HUES6 (cell line): ENCODE measurements at regions not wholly inside any gene's neighbourhood (a gene's known extent, or its start where the extent isn't known, plus 50 kb on each side); places are given as distances from the start of the nearest gene placed in this dataset.
"Not testable (repeated sequence)": the region's sequence is repeated elsewhere in the genome, so short reads cannot be mapped to it uniquely, and the experiment has no call there.

Source experiments
- H3K27ac ChIP-seq: 2 replicates; pipeline ENCODE4 v1.7.0; 2013; ENCODE audit warnings: low read depth, mild to moderate bottlenecking, low read length, inconsistent platforms
- H3K27me3 ChIP-seq: 2 replicates; pipeline ENCODE4 v1.6.1; 2013; ENCODE audit warnings: low read length; ENCODE audit not compliant: control insufficient read depth, insufficient read depth
- H3K36me3 ChIP-seq: 2 replicates; pipeline ENCODE4 v1.6.1; 2013; ENCODE audit warnings: low read length; ENCODE audit not compliant: control insufficient read depth, insufficient read depth
- H3K4me1 ChIP-seq: 2 replicates; pipeline ENCODE4 v1.6.1; 2013; ENCODE audit warnings: low read length; ENCODE audit not compliant: control insufficient read depth, insufficient read depth
- H3K4me3 ChIP-seq: 2 replicates; pipeline ENCODE4 v1.5.1; 2013; ENCODE audit warnings: low read depth, low read length
- H3K9ac ChIP-seq: one replicate; pipeline ENCODE4 v1.6.1; 2013; ENCODE audit warnings: mild to moderate bottlenecking, low read length
- H3K9me3 ChIP-seq: 2 replicates; pipeline ENCODE4 v1.6.1; 2013; ENCODE audit warnings: low read depth, low read length; ENCODE audit not compliant: control insufficient read depth, insufficient read depth

DNA sequence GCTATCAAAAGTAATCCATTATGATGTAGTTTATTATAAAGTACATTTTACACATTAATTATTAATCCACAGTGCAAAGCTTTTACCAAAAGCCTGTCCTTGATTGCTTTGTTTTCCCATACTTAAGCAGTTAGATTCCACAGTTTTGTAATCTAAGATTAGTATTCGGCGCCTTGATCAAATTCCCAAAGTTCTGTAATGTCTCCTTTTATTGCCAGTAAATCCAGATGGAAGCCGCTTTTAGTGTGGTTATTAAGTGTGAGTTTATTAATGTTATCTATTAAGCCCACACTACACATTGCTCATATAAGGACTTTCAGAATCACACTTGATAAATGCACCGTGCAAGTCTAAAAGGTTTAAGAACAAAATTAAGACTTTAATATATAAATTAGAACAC lies 199.2 kb upstream of the PKN2 start:
- H3K9me3 ChIP-seq = no peaks in the 10 kb centered on the region
- no peak overlapping the region for H3K9ac ChIP-seq
- H3K36me3 ChIP-seq = no peaks in the 10 kb centered on the region
- H3K4me1 ChIP-seq = no peaks in the 10 kb centered on the region
- no peak overlapping the region for H3K27ac ChIP-seq
- no peaks in the 10 kb centered on the region for H3K27me3 ChIP-seq
- H3K4me3 ChIP-seq = no peak overlapping the region

DNA sequence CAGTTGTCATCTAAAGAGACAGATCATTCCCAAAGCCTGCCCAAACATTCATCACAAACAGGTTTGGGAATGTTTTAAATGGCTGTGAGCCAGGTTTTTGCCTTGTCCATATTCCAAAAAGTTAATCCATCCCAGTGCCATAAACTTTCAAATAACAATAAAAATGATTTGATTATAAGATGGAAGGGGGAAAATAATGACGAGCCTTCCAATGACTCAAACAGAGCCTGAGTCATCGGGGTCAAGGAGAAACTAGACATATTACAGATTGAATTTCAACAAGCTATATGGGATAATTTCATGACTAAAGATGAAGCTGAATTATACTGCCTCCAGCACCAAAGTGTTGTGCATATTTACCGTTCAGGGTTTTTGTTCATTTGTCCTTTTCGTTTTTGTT lies 195.8 kb upstream of the PKN2 start:
- Histone ChIP-seq H3K27ac (no peak overlapping the region), H3K9me3 (no peaks in the 10 kb centered on the region), H3K9ac (no peak overlapping the region), H3K4me1 (no peaks in the 10 kb centered on the region), H3K27me3 (no peaks in the 10 kb centered on the region), H3K4me3 (no peak overlapping the region), H3K36me3 (no peaks in the 10 kb centered on the region)

DNA sequence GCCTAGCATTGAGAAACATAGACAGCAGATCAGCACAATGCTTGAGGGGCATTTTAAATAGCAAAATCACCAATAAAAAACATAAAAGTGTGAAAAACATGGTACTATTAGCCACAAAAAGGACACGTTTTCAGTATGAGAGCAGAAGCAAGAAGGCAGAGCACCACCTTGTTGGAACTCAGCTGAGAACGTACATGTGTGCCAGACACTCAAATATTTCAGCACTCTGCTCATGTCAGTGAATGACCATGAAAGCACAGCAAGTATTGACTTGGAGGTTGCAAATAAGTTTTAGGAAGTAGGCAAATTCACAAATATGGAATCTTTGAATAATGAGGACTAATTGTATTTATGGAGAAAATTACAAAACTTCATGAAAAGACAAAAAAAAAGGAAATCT lies 193.4 kb upstream of the PKN2 start:
- no peaks in the 10 kb centered on the region for H3K4me1 ChIP-seq
- no peaks in the 10 kb centered on the region for H3K9me3 ChIP-seq
- no peak overlapping the region for H3K4me3 ChIP-seq
- no peaks in the 10 kb centered on the region for H3K27me3 ChIP-seq
- no peak overlapping the region for H3K27ac ChIP-seq
- H3K36me3 ChIP-seq = no peaks in the 10 kb centered on the region
- H3K9ac ChIP-seq = no peak overlapping the region

DNA sequence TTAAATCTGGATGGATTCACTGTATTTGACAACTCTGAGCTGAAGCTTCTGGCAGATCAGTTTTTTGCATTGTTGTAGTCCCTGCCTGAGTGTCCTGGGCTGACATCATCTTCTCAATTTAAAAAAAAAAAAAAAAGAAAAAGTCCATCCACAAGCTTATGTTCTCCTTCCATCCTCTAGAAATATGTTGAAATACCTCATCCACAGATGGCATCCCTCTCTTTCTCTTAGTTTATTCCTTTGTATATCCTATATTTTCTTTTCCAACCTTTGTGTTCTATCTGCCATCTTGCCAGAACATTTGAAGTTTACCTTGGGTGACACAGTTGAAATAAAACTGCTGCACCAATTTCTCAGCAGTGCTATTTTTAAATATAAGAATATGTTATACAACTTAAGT lies 184.4 kb upstream of the PKN2 start:
- Histone ChIP-seq H3K27ac (no peak overlapping the region), H3K4me3 (no peak overlapping the region), H3K36me3 (no peaks in the 10 kb centered on the region), H3K9me3 (no peaks in the 10 kb centered on the region), H3K4me1 (no peaks in the 10 kb centered on the region), H3K27me3 (no peaks in the 10 kb centered on the region), H3K9ac (no peak overlapping the region)

DNA sequence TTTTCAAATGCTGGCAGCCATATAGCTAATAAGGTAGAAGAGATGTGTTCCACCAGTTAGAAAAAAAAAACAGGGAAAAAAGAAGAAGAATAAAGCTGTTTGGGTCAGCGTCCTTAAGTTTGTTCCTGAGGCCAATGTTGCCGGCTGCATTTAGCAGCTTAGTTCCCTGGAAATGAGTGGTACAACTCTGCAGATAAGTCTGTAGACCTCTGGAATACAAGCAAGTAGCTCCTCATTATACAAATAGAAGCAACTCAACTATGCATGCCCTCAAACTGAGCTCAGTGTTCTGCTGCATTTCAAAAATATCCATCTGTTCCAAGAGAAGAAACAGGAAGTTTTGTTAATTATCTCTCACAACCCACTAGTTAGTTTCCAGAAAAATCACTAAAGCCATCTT lies 181.2 kb upstream of the PKN2 start:
- Histone ChIP-seq H3K36me3 (no peaks in the 10 kb centered on the region), H3K9me3 (no peaks in the 10 kb centered on the region), H3K27me3 (no peaks in the 10 kb centered on the region), H3K27ac (no peak overlapping the region), H3K9ac (no peak overlapping the region), H3K4me3 (no peak overlapping the region), H3K4me1 (no peaks in the 10 kb centered on the region)

DNA sequence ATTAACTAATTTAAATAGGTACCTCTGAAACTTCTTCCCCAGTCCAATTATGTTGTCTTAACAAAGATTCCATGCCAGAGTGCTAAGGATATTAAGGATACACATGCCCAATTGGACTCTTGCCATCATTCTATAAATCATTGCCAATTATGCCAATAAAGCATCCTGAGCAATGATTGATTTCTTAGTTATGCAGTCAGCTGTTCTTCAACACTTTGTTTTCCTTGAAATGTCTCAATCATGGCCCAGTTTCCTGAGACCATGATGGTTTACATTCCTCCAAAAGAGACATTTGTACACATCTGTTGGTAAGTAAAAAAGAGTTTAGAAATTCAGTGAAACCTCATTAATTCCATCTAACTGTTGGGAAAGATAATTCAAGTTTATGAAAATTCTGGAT lies 180.4 kb upstream of the PKN2 start:
- no peak overlapping the region for H3K27ac ChIP-seq
- H3K27me3 ChIP-seq = no peaks in the 10 kb centered on the region
- no peak overlapping the region for H3K4me3 ChIP-seq
- no peaks in the 10 kb centered on the region for H3K36me3 ChIP-seq
- no peaks in the 10 kb centered on the region for H3K4me1 ChIP-seq
- no peak overlapping the region for H3K9ac ChIP-seq
- no peaks in the 10 kb centered on the region for H3K9me3 ChIP-seq

DNA sequence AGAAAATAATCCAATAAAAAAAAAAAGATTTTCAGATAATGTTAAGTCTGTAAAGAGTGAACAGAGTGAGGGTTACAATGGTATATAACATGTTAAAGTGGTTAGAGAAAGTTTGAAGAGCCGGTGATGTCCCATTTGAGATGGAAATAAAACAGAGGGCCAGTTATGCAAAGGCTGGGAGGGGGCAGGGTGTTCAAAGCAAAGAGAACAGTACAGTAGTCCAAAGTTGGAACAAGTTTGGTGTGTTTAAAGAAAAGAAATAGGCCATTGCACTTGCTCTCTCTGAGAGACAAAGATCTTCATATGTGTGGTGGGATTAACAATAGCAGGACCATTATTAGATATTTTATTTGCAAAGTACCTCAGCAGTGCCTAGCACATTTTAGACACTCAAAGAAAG lies 179.5 kb upstream of the PKN2 start:
- Histone ChIP-seq H3K9ac (no peak overlapping the region), H3K9me3 (no peaks in the 10 kb centered on the region), H3K4me1 (no peaks in the 10 kb centered on the region), H3K36me3 (no peaks in the 10 kb centered on the region), H3K27me3 (no peaks in the 10 kb centered on the region), H3K27ac (no peak overlapping the region), H3K4me3 (no peak overlapping the region)

DNA sequence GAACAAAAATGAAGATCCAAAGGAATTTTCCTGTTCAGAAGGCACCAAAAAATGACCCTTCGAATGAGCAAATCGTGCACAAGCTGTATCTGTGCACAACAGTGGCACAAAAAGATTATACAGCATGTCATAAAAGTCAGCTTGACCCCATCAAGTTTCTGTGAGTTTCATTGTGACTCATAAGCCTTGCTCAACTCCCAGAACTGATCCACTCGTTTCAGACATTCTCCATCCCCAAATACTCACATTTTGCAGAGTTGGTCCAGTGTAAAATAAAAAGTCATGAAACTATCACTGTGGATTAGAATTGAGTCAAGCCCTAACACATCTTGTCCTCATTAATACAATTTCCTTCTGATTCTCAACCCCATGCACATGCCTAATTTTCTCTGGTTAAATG lies 174.7 kb upstream of the PKN2 start:
- H3K27me3 ChIP-seq = no peaks in the 10 kb centered on the region
- no peak overlapping the region for H3K27ac ChIP-seq
- H3K4me1 ChIP-seq = no peaks in the 10 kb centered on the region
- no peak overlapping the region for H3K9ac ChIP-seq
- H3K9me3 ChIP-seq = no peaks in the 10 kb centered on the region
- H3K4me3 ChIP-seq = no peak overlapping the region
- no peaks in the 10 kb centered on the region for H3K36me3 ChIP-seq

DNA sequence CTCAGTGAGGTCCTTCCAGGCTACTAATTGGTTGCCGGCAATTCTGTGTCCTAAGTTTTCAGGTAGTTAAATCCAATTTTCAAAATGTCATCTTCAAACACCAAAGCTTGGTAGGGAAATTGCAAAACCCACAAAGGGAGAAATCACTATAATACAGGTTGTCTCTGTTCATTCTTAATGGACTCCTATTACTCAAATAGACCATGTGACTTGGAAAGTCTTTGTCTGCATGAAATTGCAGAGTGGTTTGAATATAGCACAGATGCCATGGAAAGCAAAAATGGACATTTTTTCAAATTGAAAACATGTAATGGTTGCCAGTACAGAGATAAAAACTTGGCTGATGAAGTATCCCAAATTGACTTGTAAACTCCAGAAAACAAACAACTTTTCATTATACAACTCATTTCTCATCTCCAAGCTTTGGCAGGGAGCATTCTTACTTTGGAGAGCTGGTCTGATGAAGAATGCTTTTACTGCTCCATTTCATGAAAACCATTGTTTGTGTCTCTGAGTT lies 169.5 kb upstream of the PKN2 start:
- H3K4me1 ChIP-seq = no peaks in the 10 kb centered on the region
- H3K36me3 ChIP-seq = no peaks in the 10 kb centered on the region
- H3K27me3 ChIP-seq = no peaks in the 10 kb centered on the region
- H3K9me3 ChIP-seq = no peaks in the 10 kb centered on the region
- H3K9ac ChIP-seq = no peak overlapping the region
- no peak overlapping the region for H3K4me3 ChIP-seq
- no peak overlapping the region for H3K27ac ChIP-seq

DNA sequence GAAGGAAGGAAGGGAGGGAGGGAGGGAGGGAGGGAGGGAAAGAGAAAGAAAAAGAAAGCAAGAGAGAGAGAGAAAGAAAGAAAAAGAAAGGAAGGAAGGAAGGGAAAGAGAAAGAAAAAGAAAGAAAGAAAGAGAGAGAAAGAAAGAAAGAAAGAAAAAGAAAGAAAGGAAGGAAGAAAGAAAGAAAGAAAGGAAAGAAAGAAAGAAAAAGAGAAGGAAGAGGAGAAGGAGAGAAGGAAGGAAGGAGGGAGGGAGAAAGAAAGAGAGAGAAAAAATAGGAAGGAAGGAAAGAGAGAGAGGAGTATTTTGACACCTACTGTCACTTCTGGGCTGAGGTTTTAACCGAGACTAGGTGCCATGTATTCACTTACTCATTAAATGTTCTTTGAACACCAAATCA lies 166.6 kb upstream of the PKN2 start:
- H3K4me3 ChIP-seq, H3K36me3 ChIP-seq, H3K9me3 ChIP-seq, H3K9ac ChIP-seq, H3K27me3 ChIP-seq, H3K4me1 ChIP-seq, H3K27ac ChIP-seq: not testable (repeated sequence)

DNA sequence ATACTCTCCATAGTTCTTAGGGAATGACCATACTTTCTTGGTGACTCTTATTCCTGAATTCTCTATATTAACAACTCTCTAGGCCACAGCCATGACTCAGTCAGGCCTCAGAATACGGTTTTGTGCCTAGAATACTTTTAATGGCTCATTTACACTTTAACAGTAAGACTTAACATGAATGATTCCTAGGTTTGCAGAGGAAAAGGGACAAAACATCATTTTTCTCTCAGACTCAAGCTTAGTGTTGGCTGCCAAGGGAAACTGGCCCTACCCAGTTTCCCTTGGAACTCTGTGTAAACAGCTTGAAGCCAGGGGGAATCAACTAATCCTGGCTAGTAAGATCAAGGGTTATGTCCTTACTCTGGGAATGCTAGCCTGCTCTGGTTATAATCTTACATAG lies 164.9 kb upstream of the PKN2 start:
- H3K27ac ChIP-seq = no peak overlapping the region
- H3K9ac ChIP-seq = no peak overlapping the region
- no peak overlapping the region for H3K4me3 ChIP-seq
- no peaks in the 10 kb centered on the region for H3K4me1 ChIP-seq
- no peaks in the 10 kb centered on the region for H3K36me3 ChIP-seq
- no peaks in the 10 kb centered on the region for H3K9me3 ChIP-seq
- H3K27me3 ChIP-seq = no peaks in the 10 kb centered on the region

DNA sequence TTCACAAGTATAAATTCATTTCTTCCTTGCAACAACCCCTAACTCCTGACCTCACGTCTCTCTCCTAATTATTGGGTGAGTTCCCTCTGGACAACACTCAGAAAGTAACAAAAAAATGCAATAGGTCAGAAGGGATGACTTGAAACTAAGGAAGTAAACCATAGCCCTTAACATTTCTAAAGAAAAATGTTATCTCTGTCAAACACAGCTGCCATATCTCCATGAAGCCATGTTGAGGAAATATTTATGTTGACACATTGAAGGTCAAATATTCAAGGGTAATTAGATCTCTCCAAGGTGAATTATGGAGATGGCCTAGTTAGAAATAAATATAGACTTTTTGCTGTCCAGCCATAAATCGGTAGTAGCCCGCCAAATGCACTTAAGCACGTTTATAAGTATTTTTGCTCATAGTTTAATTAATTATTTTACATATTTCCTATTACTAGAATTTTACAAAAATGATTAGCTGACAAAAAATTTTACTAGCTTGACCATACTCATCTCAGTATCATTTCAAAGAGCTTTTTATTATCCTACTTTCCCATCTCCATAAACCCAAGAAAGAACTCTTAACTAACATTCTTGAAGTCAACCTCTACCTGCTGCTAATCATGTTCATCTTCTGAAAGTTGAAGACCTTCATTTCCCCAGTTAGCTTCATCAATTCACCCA lies 160.1 kb upstream of the PKN2 start:
- Histone ChIP-seq H3K9ac (no peak overlapping the region), H3K9me3 (no peaks in the 10 kb centered on the region), H3K27me3 (no peaks in the 10 kb centered on the region), H3K4me3 (no peak overlapping the region), H3K36me3 (no peaks in the 10 kb centered on the region), H3K27ac (no peak overlapping the region), H3K4me1 (no peaks in the 10 kb centered on the region)
